GM18873 (cell line): ENCODE measurements at regions not wholly inside any gene's neighbourhood (a gene's known extent, or its start where the extent isn't known, plus 50 kb on each side); places are given as distances from the start of the nearest gene placed in this dataset.
"Not testable (repeated sequence)": the region's sequence is repeated elsewhere in the genome, so short reads cannot be mapped to it uniquely, and the experiment has no call there.

Source experiments
- ATAC-seq: cut with Tn5 transposase; IDR thresholded peaks from one replicate; pipeline ENCODE4 v1.9.1; 2021; ENCODE audit warnings: mild to moderate bottlenecking, moderate library complexity, moderate number of reproducible peaks; ENCODE audit not compliant: unreplicated experiment, low FRiP score

DNA sequence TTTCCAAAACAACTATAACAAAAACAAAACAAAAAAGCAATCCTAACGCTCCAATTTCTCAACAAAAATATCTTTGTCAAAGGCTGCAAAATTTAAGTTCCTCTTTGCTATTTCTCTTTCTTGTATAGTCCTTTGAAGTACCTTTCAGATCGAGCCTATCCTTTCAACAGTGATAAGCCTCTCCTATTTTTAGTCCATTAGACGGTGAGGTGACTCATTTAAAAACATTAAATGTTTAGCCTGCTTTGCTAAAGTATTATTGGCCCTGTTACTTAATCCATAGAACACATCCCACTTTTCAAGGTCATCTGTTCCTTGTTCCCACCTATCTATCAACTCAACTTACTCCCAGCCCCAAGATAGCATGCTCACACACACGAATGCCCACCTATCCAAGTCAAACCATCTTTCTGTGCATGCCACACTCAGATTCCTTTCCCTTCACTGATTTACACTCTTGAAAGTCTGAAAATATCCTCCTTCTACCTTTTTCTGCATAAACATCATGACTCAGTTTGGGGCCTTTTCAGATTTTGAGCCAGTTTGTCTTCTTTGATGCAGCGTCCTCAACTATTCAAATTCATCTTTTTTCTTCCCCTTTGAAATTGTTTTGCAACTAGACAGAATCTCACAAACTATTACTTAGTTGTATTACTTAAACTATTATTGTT lies 224.9 kb upstream of the TMEM229A start:
- no peak for ATAC-seq

DNA sequence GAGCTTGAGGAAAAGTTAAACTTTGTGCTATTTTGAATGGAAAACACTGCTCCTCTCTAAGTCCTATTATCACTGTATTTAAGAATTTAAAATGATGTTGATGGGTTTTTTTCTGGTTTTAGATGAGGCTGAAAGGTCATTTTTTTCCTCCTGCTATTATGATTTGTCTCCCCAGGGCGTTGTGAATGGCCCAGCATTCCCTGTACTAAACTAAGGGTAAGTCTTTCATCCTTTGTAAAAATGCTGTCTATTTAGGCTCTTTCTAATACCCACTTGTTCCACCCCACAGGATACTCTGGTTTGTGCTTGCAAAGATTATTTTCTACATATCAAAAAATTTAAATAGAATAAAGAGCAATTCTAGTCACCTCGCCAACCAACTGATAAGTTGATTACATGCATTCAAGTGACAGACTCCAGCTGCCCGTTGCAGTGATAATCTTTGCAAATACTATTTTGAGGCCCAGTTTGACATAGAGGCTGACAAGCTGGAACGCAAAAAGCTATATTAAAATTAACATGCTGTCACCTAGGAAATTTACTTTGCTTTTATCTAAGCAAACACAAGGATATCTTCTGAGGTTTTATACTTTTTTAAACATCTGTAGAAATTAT lies 222.3 kb upstream of the TMEM229A start:
- ATAC-seq, result no peak

DNA sequence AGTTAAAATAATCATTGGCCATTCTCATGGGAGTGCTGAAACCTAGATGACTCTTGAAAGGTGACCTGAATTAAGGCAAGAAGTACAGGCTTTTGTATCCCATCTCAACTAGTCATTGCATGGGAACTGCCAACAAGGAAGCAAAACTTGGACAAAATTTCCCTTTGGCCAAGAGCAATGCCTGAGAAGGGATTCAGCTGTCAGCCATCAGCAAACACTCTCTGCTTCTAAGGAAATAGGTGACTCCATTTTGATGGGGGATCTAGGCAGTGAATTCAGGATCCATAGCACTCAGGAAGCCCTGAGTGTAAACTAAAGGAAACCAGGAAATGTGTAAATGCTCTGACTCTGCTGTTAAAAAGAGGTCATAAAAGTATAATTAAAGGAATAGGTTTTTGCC lies 221.5 kb upstream of the TMEM229A start:
- no peak for ATAC-seq

DNA sequence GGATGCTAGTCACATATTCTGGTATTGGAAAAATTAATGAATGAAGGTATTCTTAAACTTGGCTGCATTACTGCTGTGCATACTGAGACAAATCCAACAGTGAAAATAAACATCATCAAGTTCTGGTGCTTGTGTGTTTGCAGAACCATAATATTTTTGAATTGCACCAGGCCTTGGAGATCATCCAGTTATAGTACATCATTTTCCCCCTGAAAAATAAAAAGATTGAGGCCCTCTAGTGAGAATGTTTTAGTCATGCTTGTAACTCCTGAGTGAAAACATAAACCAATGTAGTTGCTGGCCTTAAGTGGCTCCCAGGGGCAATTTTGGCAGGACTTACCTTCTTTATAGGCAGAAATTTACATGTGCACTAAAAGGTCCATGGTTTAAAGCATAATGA lies 218.8 kb upstream of the TMEM229A start:
- no peak for ATAC-seq

DNA sequence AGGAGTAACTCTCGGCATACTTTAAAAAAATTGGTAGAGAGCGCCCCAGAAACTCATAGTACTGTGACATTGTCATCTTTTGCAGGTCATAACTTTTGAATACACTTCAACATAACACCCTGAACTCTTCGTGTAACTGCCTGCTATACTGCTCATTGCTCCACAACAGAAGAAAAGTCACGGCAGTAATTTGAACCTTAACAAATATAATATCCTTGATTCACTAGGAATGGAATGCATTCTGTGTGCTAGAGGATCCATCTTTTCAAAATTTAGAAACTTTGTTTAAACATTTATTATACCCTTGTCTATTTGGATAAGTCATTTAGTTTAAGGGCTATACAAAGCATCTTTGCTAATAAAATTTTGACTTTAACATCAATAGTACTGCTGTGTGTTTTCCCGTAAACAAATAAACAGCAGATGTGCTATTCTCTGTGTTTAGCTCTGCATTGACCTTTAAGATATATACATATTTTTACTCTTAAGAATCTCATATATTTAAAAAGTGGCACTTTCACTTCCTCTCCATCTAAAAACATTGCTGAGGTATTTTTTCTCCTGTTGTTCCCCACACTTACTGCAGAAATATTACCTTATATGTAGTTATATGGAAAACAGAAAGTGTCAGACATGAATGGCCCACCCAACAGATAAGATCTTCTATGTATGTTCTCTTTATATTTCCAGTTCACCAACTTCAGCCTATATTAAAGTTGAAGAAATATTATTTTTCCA lies 217.6 kb upstream of the TMEM229A start:
- ATAC-seq, result no peak

DNA sequence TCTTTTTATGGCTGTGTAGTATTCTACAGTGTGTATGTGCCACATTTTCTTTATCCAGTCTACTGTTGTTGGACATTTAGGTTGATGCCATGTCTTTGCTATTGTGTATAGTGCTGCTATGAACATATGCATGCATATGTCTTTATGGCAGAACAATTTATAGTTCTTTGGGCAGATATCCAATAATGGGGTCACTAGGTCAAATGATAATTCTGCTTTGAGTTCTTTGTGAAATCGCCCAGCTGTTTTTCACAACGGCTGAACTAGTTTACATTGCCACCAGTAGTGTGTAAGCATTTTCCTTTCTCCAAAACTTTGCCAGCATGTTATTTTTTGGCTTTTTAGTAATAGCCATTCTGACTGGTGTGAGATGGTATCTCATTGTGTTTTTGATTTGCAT lies 214.8 kb upstream of the TMEM229A start:
- no peak for ATAC-seq

DNA sequence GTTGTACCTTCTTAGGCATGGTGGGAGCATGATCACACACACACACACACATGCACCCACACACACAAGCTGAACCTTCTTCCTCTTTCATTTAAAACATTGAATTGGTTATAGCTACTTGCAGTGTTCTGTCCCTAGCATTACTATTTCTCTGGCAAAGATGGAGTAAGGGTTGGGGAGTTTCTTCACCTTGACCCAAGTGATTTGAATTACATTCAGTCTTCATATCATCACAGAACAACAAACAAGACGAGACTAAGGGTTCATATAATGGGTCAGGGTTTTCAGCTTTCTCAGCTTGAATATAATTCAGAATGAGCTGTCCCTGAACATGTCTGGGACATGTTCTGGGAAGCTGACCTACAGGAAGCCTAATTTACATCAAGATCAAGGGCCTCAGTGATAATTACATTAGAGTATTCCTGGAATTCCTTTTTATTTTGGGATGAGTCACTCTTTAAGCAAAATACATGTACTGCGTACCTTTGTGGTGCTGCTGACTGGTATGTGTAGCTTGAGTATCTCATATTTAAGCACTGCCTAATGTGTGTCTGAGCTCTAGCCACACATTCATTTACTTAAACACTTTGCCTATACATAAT lies 213.5 kb upstream of the TMEM229A start:
- ATAC-seq, result no peak

DNA sequence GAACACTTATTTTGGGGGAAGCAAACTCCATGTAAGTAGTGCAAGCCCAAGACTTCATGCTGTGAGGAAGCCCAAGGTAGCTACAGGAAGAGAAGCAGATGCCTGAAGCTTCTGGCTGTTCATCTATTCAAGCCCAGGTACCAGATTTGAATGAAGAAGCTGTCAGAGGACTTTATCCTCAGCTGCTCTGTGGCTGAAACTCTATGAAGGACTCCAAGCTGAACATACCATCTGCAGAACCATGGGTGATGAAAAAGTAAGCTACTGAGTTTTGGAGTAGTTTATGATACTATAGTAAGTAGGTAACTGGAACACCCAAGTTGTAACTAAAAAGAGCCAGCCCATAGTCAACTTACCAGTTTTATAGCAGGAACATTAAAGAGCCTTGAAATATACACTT lies 211.6 kb upstream of the TMEM229A start:
- ATAC-seq, result not testable (repeated sequence)

DNA sequence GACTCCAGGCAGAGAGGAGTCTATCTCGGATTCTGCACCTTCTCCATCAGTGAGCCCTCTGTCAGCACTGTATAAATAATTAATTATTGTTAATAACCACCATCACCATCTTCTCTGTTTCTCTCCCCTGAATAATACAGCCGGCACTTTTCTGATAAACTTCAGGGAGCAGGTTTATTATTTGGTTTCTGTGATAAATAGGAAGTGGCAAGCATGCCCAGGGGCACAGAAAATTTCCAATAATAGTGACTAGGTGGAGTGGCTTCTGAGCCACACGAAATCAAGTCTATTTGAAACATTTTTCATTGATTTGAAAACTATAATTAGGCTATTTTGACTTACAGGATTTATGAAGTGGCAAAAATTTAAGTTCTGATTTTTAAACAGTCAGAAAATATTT lies 186.8 kb upstream of the TMEM229A start:
- ATAC-seq, result no peak

DNA sequence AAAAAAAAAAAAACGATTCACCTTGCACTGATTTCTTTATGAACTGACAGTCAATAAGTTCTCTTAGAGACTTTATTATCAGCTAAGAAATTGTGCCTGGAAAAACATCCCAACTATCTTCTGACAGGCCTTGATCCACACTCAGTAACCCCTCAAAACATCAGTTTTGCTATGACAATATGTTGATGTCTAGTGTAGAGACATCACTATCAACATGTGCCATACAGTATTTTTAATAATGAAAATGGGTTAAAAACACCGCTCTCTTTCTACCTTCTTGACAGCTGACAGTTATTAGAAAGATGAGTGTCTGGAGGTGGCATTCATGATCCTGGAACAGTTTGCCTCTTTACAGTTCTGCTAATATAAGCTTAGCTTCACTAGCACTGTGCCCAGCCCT lies 175.8 kb upstream of the TMEM229A start:
- no peak for ATAC-seq

DNA sequence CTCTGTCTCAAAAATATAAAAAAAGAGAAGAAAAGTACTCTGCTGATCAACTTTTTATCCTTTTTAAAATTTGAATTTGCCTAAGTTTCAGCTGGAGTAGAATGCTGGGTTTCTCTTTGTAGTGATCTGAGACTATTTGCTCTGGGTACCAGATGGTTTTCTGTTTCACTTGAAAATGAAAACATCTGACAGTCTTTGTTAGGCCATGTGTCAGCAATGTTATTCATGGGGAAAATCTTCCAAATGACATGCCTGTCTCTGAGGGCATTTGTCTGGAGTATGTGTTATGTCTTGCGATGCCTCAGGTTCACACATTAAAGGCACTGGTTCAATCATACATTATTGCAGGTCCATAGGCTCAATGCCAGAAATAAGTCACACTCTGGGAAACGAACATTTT lies 175.3 kb upstream of the TMEM229A start:
- no peak for ATAC-seq

DNA sequence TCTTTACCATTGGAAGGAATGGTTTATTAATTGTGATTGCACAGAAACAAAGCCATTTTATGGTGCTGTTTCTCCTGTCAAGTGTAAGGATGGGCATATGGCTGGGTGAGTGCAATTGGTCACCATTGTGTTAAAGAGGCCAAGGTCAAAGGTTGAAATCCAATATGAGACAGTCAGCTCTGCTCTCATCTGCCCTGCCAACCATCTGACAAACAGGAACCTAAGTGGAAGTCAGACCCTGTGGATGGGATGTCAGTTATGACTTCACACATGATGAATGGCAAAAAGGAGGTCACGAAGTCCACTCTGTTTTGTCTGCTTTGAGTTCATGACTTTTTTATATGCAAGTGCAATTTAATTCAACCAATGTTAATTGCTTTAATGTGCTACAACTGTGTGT lies 172.7 kb upstream of the TMEM229A start:
- ATAC-seq, result no peak

DNA sequence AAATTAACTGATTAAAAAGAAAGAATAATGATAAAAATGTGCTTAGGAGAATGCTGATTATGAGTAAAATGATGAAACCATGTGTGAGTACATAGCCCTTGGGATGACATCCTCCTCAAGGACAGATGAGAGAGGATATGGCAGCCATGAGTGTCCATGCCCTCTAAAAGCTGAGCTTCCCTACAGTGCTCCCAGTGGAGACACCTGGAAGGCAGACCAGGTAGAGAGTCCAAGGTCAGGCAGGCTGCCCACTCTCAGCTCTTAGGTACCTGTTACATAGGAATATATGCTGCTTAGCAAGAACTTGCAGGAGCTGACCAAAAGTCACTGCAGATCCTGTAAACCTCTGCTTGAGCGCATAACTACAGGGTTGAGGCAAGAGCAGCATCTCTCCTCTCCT lies 169.7 kb upstream of the TMEM229A start:
- ATAC-seq, result no peak

DNA sequence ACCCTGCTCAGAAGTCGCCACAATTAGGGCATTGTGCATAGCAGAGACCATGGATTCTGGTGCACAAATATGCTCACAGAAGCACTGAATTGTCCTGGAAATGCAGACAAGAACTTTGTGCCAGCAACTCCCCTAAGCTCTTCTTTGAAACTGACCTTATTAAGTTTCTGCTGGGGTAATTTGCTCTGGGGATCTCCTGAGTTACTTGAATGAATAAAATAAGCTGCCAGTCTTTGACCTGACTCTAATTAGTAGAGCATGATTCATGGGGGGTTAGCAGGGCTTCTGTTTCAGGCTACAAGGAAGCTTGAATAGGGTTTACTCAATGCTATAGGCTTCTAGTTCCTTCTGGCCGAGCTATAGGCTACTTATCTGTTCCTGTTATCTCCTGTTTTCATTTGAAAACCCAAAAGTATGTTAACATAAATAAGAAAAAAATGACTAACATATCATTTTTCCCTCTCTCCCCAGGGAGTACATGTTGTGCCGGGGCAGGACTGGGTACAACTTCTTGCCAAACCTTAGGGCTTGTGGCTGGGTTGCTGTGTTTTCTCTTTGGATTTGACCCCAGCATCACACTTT lies 169.0 kb upstream of the TMEM229A start:
- ATAC-seq, result no peak

DNA sequence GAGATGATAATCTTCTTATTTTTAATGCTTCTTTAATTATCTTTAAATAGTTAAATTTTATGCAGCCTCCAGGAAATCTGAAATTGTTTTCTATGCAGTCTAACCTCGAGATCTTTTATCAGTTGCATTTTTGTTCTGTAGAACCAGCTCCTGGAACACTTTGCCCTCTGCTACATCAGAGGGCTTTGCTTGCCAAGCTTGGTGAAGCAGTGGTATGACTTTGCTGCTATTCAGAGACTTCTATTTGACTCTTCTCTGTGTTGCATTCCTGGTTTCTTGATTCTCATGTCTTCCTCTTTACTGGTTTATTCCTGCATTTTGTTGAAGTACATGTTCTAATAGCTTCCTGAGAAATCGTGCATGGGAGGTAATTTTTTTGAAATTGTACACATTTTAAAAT lies 163.7 kb upstream of the TMEM229A start:
- ATAC-seq, result no peak

DNA sequence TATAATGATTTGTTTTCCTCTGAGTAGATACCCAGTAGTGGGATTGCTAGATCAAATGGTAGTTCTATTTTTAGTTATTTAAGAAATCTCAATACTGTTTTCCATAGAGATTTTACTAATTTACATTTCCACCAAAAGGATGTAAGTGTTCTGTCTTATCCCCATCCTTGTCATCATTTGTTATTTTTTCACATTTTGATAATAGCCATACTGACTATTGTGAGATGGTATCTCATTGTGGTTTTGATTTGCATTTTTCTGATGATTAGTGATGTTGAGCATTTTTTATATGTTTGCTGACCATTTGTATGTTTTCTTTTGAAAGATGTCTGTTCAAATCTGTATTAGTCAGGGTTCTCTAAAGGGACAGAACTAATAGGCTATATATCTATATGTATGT lies 160.0 kb upstream of the TMEM229A start:
- ATAC-seq, result no peak

DNA sequence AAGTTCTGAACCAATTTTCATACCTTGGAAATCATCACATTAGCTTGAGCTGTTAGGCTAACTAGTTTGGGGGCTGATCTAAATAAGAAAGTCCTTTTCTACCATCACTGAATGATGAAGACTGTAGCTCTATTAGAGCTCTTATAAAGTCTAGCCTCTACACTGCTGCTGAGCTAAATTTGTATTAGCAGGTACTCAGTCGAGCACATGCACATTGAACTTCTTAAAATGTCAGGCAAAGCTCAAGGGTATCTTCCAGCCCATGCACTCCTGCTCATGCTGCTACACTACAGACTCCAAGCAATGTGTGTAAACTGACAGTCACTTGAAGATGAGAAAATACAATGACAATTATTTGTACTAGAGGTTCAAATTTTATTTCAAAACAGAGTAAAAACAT lies 158.8 kb upstream of the TMEM229A start:
- ATAC-seq, result no peak

DNA sequence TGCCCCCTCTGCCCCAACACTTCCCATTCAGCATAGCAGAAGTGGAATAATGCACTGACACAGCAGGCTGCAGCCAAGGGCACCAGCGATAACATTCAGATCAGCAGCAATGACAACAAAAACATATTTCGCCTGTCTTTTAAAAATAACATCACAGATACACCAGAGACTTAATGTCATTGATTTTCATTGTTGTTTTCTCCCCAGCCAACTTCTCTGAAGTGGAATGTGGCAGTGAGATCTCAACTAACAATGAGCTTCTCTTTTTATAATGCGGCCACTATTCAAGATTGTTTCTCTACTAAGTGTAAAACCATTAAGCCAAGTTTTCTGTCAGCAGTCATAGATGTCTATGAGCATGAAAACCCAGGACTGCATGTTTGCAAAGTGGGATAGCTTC lies 158.2 kb upstream of the TMEM229A start:
- ATAC-seq, result no peak

DNA sequence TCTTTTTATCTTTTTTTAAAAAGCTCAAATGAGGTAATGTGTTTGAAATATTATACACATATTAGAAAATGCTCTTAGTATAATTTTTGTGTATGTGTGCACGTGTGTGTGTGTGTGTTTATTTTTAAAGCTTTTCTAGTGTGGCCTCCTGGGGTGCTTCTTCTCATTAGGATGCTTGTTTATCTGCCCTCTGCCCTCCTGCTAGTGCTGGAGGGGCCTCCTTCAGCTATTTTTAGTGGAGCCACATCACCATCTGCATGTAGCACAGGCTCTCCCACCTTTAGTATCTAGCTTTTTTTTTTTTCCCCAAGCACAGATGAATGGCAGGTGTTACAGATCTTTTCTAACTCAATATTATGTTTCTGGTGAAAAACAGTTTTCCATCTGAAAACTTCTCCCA lies 155.7 kb upstream of the TMEM229A start:
- ATAC-seq, result no peak

DNA sequence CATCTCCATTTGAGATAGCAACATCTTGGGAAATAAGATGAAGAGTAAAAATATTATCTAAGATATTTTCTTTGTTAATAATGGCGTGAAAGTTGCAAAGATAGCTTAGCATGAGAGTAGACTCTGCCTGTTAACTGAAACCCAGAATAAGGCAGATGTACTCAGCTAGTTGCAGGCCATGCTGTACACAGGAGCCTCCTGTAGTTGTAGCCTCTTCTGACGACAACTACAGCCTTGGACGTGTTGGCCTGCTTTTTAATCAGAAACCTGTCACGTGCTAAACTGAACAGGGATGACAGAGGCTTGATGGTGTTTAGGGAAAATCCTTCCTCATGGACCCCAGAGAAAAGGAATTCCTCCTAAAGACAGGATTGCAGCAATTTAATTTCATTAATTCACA lies 155.1 kb upstream of the TMEM229A start:
- no peak for ATAC-seq

DNA sequence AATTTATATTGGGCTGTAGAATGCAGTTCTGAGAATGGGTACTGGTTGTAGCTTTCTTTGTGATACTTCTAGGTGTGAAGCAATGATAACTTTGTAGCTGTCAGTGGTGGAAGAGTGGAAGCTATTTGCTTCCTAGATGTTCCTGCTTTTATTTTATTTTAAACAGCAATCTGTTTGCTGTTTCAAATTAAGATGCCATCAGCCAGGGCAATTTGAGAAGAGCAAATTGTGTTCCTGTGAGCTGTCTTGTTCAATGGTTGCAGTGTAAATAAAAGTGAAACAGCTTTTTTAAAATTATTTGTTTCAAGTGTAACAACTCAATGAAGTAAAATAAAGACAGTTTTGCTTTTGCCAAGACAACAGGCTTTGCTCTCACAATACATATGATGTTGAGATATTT lies 150.8 kb upstream of the TMEM229A start:
- ATAC-seq, result no peak
